SK-N-SH treated with all-trans-retinoic acid at 6 μM for 48 hours (cell line): ENCODE measurements at regions not wholly inside any gene's neighbourhood (a gene's known extent, or its start where the extent isn't known, plus 50 kb on each side); places are given as distances from the start of the nearest gene placed in this dataset.

Source experiments
- CSDC2 ChIP-seq: fragments of 250-450 bp; sonication (Bioruptor Pico); IDR thresholded peaks from 2 replicates; pipeline ENCODE4 v1.5.0; 2020; ENCODE audit warnings: mild to moderate bottlenecking, moderate library complexity
- ISL1 ChIP-seq: fragments of 250-450 bp; sonication (Bioruptor Pico); IDR thresholded peaks from 2 replicates; pipeline ENCODE4 v2.1.2; 2022; ENCODE audit warnings: mild to moderate bottlenecking, moderate library complexity
- RARB ChIP-seq: fragments of 250-450 bp; sonication (Bioruptor Pico); IDR thresholded peaks from 2 replicates; pipeline ENCODE4 v1.8.0; 2021; ENCODE audit warnings: mild to moderate bottlenecking, moderate library complexity

DNA sequence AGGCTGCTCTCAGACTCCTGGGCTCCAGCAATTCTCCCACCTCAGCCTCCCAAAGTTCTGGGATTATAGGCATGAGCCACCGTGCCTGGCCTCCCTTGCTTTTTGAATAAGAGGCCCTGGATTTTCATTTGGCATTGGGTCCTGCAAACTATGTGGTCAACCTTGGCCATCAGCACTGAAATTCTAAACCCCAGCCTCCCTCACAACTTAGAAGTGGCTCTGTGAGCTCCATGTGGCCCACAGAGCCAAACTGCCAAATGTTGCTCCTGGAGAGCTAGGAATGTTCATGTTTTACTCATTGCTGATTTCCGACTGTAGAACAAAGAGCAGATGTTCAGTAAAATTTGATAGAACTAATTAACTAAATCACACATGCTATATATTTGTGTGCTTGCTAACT lies 210.6 kb upstream of the AGAP1 start:
- TF ChIP-seq CSDC2 (no peak), RARB (CRISPR knock-in tag) (no peak), ISL1 (CRISPR knock-in tag) (no peak)
